Memory B cell (primary cell): ENCODE measurements at regions not wholly inside any gene's neighbourhood (a gene's known extent, or its start where the extent isn't known, plus 50 kb on each side); places are given as distances from the start of the nearest gene placed in this dataset.

Experiments
- ATAC-seq: fragments of 150-1000 bp; cut with Tn5 transposase; 2 replicates; pipeline ENCODE4 v1.10.0; 2021; ENCODE audit warnings: low read depth, mild to moderate bottlenecking, moderate library complexity
- DNase-seq, 2 donors: peaks; one replicate each; pipeline ENCODE4 v3.0.0; 2022; ENCODE audit warnings: low spot score in 2 of 2
- H3K27ac Mint-ChIP-seq: one replicate; pipeline ENCODE4 v1.8.0; 2022; ENCODE audit warnings: mild to moderate bottlenecking, moderate library complexity, mixed read lengths
- H3K27me3 Mint-ChIP-seq: one replicate; pipeline ENCODE4 v1.8.0; 2022; ENCODE audit warnings: mixed read lengths
- H3K36me3 Mint-ChIP-seq: one replicate; pipeline ENCODE4 v1.8.0; 2022; ENCODE audit warnings: mild to moderate bottlenecking, mixed read lengths
- H3K4me1 Mint-ChIP-seq: one replicate; pipeline ENCODE4 v1.8.0; 2022; ENCODE audit warnings: mixed read lengths
- H3K4me3 Mint-ChIP-seq: one replicate; pipeline ENCODE4 v1.8.0; 2022; ENCODE audit warnings: mild to moderate bottlenecking, moderate library complexity, mixed read lengths
- H3K9me3 Mint-ChIP-seq: one replicate; pipeline ENCODE4 v1.8.0; 2022; ENCODE audit warnings: mixed read lengths

- H3K27me3 Mint-ChIP-seq = no peaks in the 10 kb centered on the region
- DNase-seq (no peak), ATAC-seq (no peak)
- H3K27ac Mint-ChIP-seq = no peak overlapping the region
- no peaks in the 10 kb centered on the region for H3K36me3 Mint-ChIP-seq
- no peaks in the 10 kb centered on the region for H3K9me3 Mint-ChIP-seq
- H3K4me1 Mint-ChIP-seq = peaks cover 5% of the 10 kb centered on the region
- no peak overlapping the region for H3K4me3 Mint-ChIP-seq
Measured at GRCh38 chr1:19591482-19592091, 52.5 kb upstream of the NBL1 start.

GRCh38 chr1:19585507-19585906 lies 58.6 kb upstream of the NBL1 start:
- DNase-seq = no peak
- Mint-ChIP-seq H3K9me3 (no peaks in the 10 kb centered on the region), H3K36me3 (no peaks in the 10 kb centered on the region), H3K27me3 (no peaks in the 10 kb centered on the region), H3K27ac (no peak overlapping the region), H3K4me1 (peaks cover 10% of the 10 kb centered on the region), H3K4me3 (no peak overlapping the region)
- no peak for ATAC-seq

GRCh38 chr1:19582318-19582717 lies 61.8 kb upstream of the NBL1 start:
- H3K4me1 Mint-ChIP-seq = peaks cover 10% of the 10 kb centered on the region
- ATAC-seq (peak; percentile 97), DNase-seq (peak; percentile 76 to 77)
- peaks cover 2% of the 10 kb centered on the region for H3K36me3 Mint-ChIP-seq
- H3K27ac Mint-ChIP-seq = no peak overlapping the region
- H3K9me3 Mint-ChIP-seq = no peaks in the 10 kb centered on the region
- H3K4me3 Mint-ChIP-seq = no peak overlapping the region
- peaks cover 5% of the 10 kb centered on the region for H3K27me3 Mint-ChIP-seq

GRCh38 chr1:19581381-19581780 lies 62.7 kb upstream of the NBL1 start:
- Mint-ChIP-seq H3K36me3 (peaks cover 2% of the 10 kb centered on the region), H3K27ac (no peak overlapping the region), H3K4me3 (no peak overlapping the region), H3K4me1 (peaks cover 10% of the 10 kb centered on the region), H3K27me3 (peaks cover 5% of the 10 kb centered on the region), H3K9me3 (no peaks in the 10 kb centered on the region)
- ATAC-seq (no peak), DNase-seq (no peak)

GRCh38 chr1:19577561-19577960 lies 66.5 kb upstream of the NBL1 start:
- Mint-ChIP-seq H3K36me3 (peaks cover 2% of the 10 kb centered on the region), H3K9me3 (peaks cover under 1% of the 10 kb centered on the region)
- ATAC-seq = no peak

GRCh38 chr1:19577036-19577435 lies 67.1 kb upstream of the NBL1 start:
- peaks cover 6% of the 10 kb centered on the region for H3K27me3 Mint-ChIP-seq
- peaks cover 4% of the 10 kb centered on the region for H3K4me1 Mint-ChIP-seq
- H3K4me3 Mint-ChIP-seq = no peak overlapping the region
- no peak overlapping the region for H3K27ac Mint-ChIP-seq
- no peak for DNase-seq
- peaks cover 1% of the 10 kb centered on the region for H3K9me3 Mint-ChIP-seq
- peaks cover 2% of the 10 kb centered on the region for H3K36me3 Mint-ChIP-seq
- no peak for ATAC-seq

More at GRCh38 chr1:19577561-19577960, 66.5 kb upstream of the NBL1 start:
- no peak for DNase-seq
- H3K27ac Mint-ChIP-seq = no peak overlapping the region
- peaks cover 6% of the 10 kb centered on the region for H3K27me3 Mint-ChIP-seq
- no peak overlapping the region for H3K4me3 Mint-ChIP-seq
- peaks cover 8% of the 10 kb centered on the region for H3K4me1 Mint-ChIP-seq

- no peaks in the 10 kb centered on the region for H3K4me1 Mint-ChIP-seq
- ATAC-seq (no peak), DNase-seq (no peak)
- H3K4me3 Mint-ChIP-seq = no peak overlapping the region
- H3K27ac Mint-ChIP-seq = no peak overlapping the region
- H3K27me3 Mint-ChIP-seq = peaks cover 1% of the 10 kb centered on the region
- peaks cover 3% of the 10 kb centered on the region for H3K9me3 Mint-ChIP-seq
- H3K36me3 Mint-ChIP-seq = peaks cover 3% of the 10 kb centered on the region
Measured at GRCh38 chr1:19569786-19570185, 74.3 kb upstream of the NBL1 start.

GRCh38 chr1:19567041-19567440 lies 77.1 kb upstream of the NBL1 start:
- Mint-ChIP-seq H3K9me3 (peaks cover 2% of the 10 kb centered on the region), H3K4me1 (no peaks in the 10 kb centered on the region), H3K27ac (no peak overlapping the region), H3K27me3 (peaks cover 1% of the 10 kb centered on the region), H3K4me3 (no peak overlapping the region), H3K36me3 (peaks cover 3% of the 10 kb centered on the region)
- ATAC-seq (no peak), DNase-seq (no peak)

GRCh38 chr1:19564366-19564765 lies 79.0 kb upstream of the CAPZB start:
- Mint-ChIP-seq H3K27me3 (no peaks in the 10 kb centered on the region), H3K36me3 (no peaks in the 10 kb centered on the region), H3K27ac (no peak overlapping the region), H3K9me3 (no peaks in the 10 kb centered on the region), H3K4me3 (no peak overlapping the region), H3K4me1 (no peaks in the 10 kb centered on the region)
- ATAC-seq (no peak), DNase-seq (no peak)

- no peaks in the 10 kb centered on the region for H3K36me3 Mint-ChIP-seq
- DNase-seq (no peak), ATAC-seq (no peak)
- no peak overlapping the region for H3K4me3 Mint-ChIP-seq
- no peaks in the 10 kb centered on the region for H3K4me1 Mint-ChIP-seq
- H3K27ac Mint-ChIP-seq = no peak overlapping the region
- H3K9me3 Mint-ChIP-seq = no peaks in the 10 kb centered on the region
- no peaks in the 10 kb centered on the region for H3K27me3 Mint-ChIP-seq
Measured at GRCh38 chr1:19563324-19564097, 78.2 kb upstream of the CAPZB start.

GRCh38 chr1:19562847-19563246 lies 77.5 kb upstream of the CAPZB start:
- Mint-ChIP-seq H3K27ac (no peak overlapping the region), H3K4me1 (no peaks in the 10 kb centered on the region), H3K36me3 (no peaks in the 10 kb centered on the region), H3K4me3 (no peak overlapping the region), H3K9me3 (no peaks in the 10 kb centered on the region), H3K27me3 (no peaks in the 10 kb centered on the region)
- no peak for DNase-seq
- ATAC-seq = no peak

GRCh38 chr1:19560480-19560879 lies 75.1 kb upstream of the CAPZB start:
- Mint-ChIP-seq H3K36me3 (no peaks in the 10 kb centered on the region), H3K4me3 (no peak overlapping the region), H3K4me1 (no peaks in the 10 kb centered on the region), H3K27me3 (peaks cover 1% of the 10 kb centered on the region), H3K27ac (no peak overlapping the region), H3K9me3 (no peaks in the 10 kb centered on the region)
- ATAC-seq (no peak), DNase-seq (no peak)

GRCh38 chr1:19559641-19560040 lies 74.3 kb upstream of the CAPZB start:
- Mint-ChIP-seq H3K36me3 (no peaks in the 10 kb centered on the region), H3K27ac (no peak overlapping the region), H3K9me3 (no peaks in the 10 kb centered on the region), H3K27me3 (peaks cover 1% of the 10 kb centered on the region), H3K4me1 (no peaks in the 10 kb centered on the region), H3K4me3 (no peak overlapping the region)
- DNase-seq (no peak), ATAC-seq (no peak)

- DNase-seq = no peak
- Mint-ChIP-seq H3K9me3 (peaks cover 1% of the 10 kb centered on the region), H3K36me3 (no peaks in the 10 kb centered on the region), H3K4me1 (no peaks in the 10 kb centered on the region), H3K27me3 (peaks cover 3% of the 10 kb centered on the region), H3K27ac (no peak overlapping the region), H3K4me3 (no peak overlapping the region)
- ATAC-seq = no peak
Measured at GRCh38 chr1:19557609-19558051, 72.3 kb upstream of the CAPZB start.

GRCh38 chr1:19554090-19554489 lies 68.8 kb upstream of the CAPZB start:
- no peak for ATAC-seq
- peaks cover 9% of the 10 kb centered on the region for H3K27me3 Mint-ChIP-seq
- no peak for DNase-seq
- H3K9me3 Mint-ChIP-seq = peaks cover 8% of the 10 kb centered on the region
- no peak overlapping the region for H3K27ac Mint-ChIP-seq
- H3K36me3 Mint-ChIP-seq = peaks cover 4% of the 10 kb centered on the region
- no peak overlapping the region for H3K4me3 Mint-ChIP-seq
- H3K4me1 Mint-ChIP-seq = no peaks in the 10 kb centered on the region
